GM12873 (cell line): ENCODE measurements at regions not wholly inside any gene's neighbourhood (a gene's known extent, or its start where the extent isn't known, plus 50 kb on each side); places are given as distances from the start of the nearest gene placed in this dataset.

Experiments used
- TF ChIP-seq, protein P1 (sequence below): IDR thresholded peaks from 2 replicates; pipeline ENCODE4 v1.5.1; 2012; ENCODE audit warnings: low read depth, mild to moderate bottlenecking, moderate library complexity, low read length, control low read depth; ENCODE audit not compliant: insufficient read depth; ENCODE audit errors: missing control alignments

DNA sequence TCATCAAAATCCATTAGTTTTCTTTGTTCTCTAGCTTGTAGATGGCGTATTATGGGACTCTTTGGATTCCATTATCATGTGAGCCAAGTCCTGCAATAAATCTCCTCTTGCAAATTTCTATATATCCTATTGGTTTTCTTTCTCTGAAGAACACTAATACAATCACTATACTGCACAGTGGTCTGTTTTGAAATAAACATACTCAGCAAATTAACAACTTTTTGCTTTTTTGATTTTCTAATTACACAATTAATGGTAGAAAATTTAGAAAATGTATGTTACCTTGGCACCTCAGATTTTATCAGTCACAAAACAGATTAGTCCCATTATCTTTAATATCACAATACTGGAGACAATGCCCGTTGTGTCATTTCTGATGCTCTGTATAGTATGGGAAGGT, 513.2 kb upstream of the MIS18BP1 start:
- TF ChIP-seq, protein P1, sequence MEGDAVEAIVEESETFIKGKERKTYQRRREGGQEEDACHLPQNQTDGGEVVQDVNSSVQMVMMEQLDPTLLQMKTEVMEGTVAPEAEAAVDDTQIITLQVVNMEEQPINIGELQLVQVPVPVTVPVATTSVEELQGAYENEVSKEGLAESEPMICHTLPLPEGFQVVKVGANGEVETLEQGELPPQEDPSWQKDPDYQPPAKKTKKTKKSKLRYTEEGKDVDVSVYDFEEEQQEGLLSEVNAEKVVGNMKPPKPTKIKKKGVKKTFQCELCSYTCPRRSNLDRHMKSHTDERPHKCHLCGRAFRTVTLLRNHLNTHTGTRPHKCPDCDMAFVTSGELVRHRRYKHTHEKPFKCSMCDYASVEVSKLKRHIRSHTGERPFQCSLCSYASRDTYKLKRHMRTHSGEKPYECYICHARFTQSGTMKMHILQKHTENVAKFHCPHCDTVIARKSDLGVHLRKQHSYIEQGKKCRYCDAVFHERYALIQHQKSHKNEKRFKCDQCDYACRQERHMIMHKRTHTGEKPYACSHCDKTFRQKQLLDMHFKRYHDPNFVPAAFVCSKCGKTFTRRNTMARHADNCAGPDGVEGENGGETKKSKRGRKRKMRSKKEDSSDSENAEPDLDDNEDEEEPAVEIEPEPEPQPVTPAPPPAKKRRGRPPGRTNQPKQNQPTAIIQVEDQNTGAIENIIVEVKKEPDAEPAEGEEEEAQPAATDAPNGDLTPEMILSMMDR, result no peak

DNA sequence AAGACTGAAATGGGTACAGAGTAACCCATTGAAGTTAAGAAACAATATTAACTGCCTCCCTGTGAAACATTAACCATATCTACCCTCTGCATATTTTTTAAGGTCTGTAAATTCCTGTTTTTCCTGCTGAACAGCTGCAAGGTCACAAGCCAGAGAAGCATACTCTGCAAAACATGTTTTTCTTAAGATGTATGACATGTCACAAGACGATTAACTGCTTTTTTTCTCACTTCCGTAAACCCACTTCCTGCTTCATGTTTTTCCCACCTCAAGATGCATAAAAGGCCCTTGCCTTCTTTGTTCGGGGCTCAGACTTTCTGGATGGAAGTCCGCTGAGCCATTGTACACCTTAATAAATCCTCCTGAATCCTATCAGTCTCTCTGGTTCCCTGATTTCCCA, 504.7 kb upstream of the MIS18BP1 start:
- TF ChIP-seq, protein P1, result no peak

DNA sequence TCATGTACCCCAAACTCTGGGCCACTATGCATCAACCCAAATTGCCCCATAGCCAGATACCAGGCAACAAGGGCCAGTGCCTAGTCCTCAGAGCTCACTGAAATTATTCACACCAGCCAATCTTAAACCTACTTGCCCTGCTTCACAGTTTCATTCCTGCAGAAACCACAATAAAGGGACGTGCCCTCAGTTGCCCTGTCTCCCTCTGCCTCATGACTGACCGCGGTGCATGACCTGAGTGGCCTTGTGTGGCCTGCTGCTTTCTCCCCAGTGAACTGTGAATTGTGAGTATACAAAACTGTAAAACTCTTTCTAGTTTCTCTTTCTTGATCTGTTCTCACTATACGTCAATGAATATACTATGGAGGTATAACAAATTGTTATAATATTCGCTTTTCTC, 490.9 kb upstream of the MIS18BP1 start:
- TF ChIP-seq, protein P1, result no peak

DNA sequence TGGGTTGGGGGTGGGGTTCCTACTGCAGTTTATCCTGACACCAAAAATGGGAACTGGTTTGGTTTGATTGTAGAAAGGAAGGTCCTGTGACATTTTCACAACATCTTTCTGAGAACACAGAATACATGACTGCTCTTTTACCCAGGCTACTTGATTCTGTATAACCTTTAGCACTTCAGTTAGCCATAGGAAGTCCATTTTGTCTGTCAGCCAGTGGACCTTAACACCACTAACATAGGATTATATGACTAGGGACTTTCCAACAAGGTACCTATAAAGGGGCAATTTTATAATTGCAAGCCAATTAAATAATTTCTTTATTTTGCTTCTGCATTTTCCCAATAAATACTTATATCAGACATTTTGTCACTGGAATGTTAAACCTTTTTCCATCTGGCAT, 489.2 kb upstream of the MIS18BP1 start:
- TF ChIP-seq, protein P1, result no peak

DNA sequence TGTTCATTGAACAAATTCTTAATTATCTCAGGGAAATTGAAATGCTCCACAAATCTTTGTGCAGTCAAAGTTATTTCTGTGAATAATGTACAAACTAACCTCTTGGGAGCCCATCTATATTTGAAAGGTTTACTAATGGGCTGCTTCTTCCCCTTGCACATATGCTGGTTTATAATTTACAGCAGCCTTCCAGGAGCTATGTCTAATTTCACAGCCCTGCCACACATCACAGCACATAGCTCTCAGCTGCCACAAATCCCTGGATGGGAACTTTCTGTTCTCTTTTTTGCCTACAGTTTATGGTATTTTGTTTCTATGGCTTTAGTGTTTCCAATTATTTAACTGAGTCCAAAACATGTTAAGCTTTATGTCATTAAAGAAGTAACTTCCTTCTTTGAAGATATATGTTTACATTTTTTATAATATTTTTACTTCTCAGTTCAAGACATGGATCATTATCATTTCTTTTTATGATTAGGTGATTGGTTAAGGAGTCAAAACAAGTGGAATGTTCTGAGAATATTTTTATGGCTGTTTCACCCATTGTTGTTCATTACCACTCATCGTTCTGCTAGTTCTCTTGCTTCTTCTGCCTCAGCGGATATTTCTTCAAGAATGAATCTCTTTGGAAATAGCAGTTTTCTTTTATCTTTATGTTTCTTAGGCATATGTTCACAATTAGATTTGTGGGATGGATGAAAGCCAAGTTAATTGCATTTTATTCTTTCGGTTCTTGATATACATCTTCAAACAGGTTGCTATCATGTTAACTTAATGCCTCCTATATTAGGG, 475.6 kb upstream of the MIS18BP1 start:
- TF ChIP-seq, protein P1, result no peak

DNA sequence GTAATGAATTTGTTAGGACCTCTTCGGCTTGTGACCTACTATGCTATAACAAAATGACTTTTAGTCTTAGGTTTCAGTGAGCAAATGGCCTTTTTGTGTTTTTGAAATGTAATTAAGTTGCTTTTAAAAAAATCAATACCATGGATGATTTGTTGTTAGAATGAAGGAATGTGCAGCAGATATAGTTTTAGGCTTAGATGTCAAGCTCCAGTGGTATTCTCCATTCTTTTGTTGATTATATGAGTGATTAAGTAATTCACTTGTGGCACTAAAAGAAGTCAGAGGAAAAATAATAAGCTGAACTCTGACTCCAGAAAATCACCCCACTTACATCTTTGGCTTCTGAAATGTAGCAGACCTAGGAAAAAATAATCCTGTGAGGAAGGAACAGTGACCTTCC, 474.1 kb upstream of the MIS18BP1 start:
- TF ChIP-seq, protein P1, result no peak

DNA sequence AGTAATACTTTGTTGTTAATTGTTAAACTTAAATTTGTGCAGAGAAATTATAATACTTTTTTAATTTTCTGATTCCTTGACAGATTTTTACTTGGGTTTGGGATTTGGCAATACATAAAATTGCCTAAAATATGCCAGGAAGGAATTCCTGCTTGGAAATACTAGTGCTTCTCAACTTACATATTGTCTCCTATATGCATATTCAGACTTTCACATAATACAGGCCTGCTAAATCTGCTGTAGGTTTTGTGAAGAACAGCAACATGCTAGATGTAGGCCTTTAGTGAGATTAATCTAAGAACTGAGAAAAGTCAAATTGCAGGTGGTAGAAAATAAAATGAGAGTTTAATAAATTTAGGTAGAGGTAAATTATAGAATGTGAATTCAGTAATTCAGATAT, 468.5 kb upstream of the MIS18BP1 start:
- TF ChIP-seq, protein P1, result no peak
